ENCODE measurements at regions not wholly inside any gene's neighbourhood (a gene's known extent, or its start where the extent isn't known, plus 50 kb on each side); places are given as distances from the start of the nearest gene placed in this dataset.

DNA sequence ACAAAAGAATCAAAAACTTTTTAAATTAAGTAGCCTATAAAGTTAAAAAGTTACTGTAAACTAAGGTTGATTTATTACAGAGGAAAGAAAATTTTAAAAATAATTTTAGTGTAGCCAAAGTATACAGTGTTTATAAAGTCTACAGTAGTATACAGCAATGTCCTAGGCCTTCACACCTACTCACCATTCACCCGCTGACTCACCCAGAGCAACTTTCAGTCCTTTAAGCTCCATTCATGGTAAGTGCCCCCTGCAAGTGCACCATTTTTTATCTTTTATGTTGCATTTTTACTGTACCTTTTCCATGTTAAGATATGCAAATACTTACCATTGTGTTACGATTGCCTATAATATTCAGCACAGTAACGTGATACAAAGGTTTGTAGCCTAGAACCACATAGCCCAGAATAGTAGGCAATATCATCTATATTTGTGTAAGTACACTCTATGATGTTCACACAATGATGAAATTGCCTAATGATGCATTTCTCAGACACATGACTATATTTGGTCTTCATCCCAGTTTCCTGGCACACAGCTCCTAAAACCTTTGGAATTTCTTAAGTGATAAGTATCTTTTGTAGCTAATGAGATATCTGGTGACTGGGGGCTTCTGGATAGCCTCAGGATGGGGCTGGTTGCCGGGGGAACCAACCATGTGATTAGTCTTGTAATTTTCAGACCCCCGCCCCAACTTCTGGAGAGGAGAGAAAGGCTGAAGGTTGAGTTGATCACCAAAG is 111.0 kb downstream of the MRPL14 start:
- no peak for TF ChIP-seq GABPA (IDR thresholded peaks at IDR 0.05; ENCODE audit: low read depth)
- TF ChIP-seq, protein P1, sequence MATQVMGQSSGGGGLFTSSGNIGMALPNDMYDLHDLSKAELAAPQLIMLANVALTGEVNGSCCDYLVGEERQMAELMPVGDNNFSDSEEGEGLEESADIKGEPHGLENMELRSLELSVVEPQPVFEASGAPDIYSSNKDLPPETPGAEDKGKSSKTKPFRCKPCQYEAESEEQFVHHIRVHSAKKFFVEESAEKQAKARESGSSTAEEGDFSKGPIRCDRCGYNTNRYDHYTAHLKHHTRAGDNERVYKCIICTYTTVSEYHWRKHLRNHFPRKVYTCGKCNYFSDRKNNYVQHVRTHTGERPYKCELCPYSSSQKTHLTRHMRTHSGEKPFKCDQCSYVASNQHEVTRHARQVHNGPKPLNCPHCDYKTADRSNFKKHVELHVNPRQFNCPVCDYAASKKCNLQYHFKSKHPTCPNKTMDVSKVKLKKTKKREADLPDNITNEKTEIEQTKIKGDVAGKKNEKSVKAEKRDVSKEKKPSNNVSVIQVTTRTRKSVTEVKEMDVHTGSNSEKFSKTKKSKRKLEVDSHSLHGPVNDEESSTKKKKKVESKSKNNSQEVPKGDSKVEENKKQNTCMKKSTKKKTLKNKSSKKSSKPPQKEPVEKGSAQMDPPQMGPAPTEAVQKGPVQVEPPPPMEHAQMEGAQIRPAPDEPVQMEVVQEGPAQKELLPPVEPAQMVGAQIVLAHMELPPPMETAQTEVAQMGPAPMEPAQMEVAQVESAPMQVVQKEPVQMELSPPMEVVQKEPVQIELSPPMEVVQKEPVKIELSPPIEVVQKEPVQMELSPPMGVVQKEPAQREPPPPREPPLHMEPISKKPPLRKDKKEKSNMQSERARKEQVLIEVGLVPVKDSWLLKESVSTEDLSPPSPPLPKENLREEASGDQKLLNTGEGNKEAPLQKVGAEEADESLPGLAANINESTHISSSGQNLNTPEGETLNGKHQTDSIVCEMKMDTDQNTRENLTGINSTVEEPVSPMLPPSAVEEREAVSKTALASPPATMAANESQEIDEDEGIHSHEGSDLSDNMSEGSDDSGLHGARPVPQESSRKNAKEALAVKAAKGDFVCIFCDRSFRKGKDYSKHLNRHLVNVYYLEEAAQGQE (IDR thresholded peaks at IDR 0.05; ENCODE audit: insufficient replicate concordance, low read depth) = no peak
- TF ChIP-seq SPI1 (IDR thresholded peaks at IDR 0.05; ENCODE audit: borderline replicate concordance, low read depth) = no peak
- TF ChIP-seq, protein P2, sequence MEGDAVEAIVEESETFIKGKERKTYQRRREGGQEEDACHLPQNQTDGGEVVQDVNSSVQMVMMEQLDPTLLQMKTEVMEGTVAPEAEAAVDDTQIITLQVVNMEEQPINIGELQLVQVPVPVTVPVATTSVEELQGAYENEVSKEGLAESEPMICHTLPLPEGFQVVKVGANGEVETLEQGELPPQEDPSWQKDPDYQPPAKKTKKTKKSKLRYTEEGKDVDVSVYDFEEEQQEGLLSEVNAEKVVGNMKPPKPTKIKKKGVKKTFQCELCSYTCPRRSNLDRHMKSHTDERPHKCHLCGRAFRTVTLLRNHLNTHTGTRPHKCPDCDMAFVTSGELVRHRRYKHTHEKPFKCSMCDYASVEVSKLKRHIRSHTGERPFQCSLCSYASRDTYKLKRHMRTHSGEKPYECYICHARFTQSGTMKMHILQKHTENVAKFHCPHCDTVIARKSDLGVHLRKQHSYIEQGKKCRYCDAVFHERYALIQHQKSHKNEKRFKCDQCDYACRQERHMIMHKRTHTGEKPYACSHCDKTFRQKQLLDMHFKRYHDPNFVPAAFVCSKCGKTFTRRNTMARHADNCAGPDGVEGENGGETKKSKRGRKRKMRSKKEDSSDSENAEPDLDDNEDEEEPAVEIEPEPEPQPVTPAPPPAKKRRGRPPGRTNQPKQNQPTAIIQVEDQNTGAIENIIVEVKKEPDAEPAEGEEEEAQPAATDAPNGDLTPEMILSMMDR (IDR thresholded peaks at IDR 0.05; ENCODE audit: insufficient read depth, low read length) = no peak
- H3K4me3 ChIP-seq (replicated peaks; ENCODE audit: insufficient read depth, low read length) = no peak overlapping the region
- H3K27me3 ChIP-seq (ENCODE audit: insufficient read depth, poor library complexity, severe bottlenecking) = no peaks in the 10 kb centered on the region
- no peak overlapping the region for H3K27ac ChIP-seq (replicated peaks)
- no peak for DNase-seq (ENCODE audit: low read depth in 1 of 2, low spot score in 1 of 2)

DNA sequence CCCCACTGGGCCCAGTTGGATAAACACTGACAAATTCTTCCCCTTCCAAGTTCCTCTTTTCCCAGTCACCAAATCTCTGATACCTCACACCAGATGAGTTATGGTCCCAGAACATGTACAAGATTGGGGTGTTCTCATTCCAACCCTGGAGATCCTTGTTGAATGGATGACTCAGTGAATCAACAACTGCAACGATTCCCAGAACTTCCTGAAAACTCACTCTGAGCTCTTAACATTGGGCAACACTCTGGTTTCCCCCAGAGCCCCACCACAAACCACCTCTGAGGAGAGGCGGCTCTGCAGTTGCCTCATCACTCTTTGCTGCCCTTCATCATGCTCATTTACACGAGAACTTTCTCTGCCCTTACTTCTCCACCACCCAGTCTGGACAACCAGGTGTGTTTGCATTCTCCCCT is 115.2 kb downstream of the MRPL14 start:
- H3K27ac ChIP-seq (replicated peaks) = 0 out of 2 replicates have a peak overlapping the region, but pooled peaks have one; percentile 2
- no peak for TF ChIP-seq GABPA (IDR thresholded peaks at IDR 0.05; ENCODE audit: low read depth)
- TF ChIP-seq POLR2AphosphoS5 (IDR thresholded peaks at IDR 0.05; ENCODE audit: low read depth) = peak; percentile 94
- TF ChIP-seq SPI1 (IDR thresholded peaks at IDR 0.05; ENCODE audit: borderline replicate concordance, low read depth) = peak; percentile 59
- TF ChIP-seq, protein P1 (IDR thresholded peaks at IDR 0.05; ENCODE audit: insufficient replicate concordance, low read depth) = peak; percentile 25
- TF ChIP-seq, protein P2 (IDR thresholded peaks at IDR 0.05; ENCODE audit: insufficient read depth, low read length) = no peak
- H3K4me3 ChIP-seq (replicated peaks; ENCODE audit: insufficient read depth, low read length) = no peak overlapping the region
- H3K27me3 ChIP-seq (ENCODE audit: insufficient read depth, poor library complexity, severe bottlenecking) = no peaks in the 10 kb centered on the region
- peak; percentile 93 to 95 for DNase-seq (ENCODE audit: low read depth in 1 of 2, low spot score in 1 of 2)

DNA sequence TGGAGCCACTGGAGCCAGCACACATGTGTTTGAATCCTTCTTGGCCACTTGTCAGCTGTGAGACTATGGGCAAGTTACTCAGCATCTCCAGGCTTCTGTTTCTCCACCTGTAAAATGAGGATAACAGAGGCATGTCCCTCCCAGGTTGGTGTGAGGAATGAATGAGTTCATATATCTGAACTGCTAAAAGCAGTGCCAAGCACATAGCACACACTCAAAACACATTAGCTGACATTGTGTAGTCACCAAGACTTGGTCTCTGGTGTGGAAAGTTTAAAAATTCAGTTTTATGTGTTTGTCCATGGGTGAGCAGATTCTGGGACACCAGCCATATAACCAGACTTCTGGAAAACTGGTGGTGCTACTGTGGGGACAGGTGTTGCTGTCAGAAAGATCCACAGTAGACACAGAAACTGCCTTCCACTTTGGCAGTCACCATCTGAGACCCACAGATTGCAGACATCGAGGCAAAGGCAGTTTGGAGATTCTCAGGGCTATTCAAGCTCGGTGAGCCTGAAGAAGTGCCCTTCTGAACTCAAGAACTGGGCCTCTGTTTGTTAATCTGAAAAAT is 115.8 kb downstream of the MRPL14 start:
- Histone ChIP-seq H3K4me3 (replicated peaks; ENCODE audit: insufficient read depth, low read length) (no peak overlapping the region), H3K27me3 (ENCODE audit: insufficient read depth, poor library complexity, severe bottlenecking) (no peaks in the 10 kb centered on the region), H3K27ac (replicated peaks) (no peak overlapping the region)
- TF ChIP-seq POLR2AphosphoS5 (IDR thresholded peaks at IDR 0.05; ENCODE audit: low read depth) (no peak), GABPA (IDR thresholded peaks at IDR 0.05; ENCODE audit: low read depth) (no peak), SPI1 (IDR thresholded peaks at IDR 0.05; ENCODE audit: borderline replicate concordance, low read depth) (no peak)
- TF ChIP-seq, protein P1 (IDR thresholded peaks at IDR 0.05; ENCODE audit: insufficient replicate concordance, low read depth) = no peak
- TF ChIP-seq, protein P2 (IDR thresholded peaks at IDR 0.05; ENCODE audit: insufficient read depth, low read length) = no peak
- DNase-seq (ENCODE audit: low read depth in 1 of 2, low spot score in 1 of 2) = no peak
